AG09319 (cell line): ENCODE measurements at regions not wholly inside any gene's neighbourhood (a gene's known extent, or its start where the extent isn't known, plus 50 kb on each side); places are given as distances from the start of the nearest gene placed in this dataset.

Experiments
- DNase-seq: peaks from one replicate; pipeline ENCODE4 v3.0.0-alpha.2; 2010; ENCODE audit warnings: low read depth; ENCODE audit errors: extremely low read depth
- CTCF ChIP-seq: IDR thresholded peaks from 2 replicates; pipeline ENCODE4 v1.5.1; 2011; ENCODE audit warnings: low read depth, mild to moderate bottlenecking, inconsistent platforms, low read length, moderate library complexity

- no peak for DNase-seq
These were observed 315.8 kb downstream of the CTTN start for GRCh38 chr11:70713988-70714665.

GRCh38 chr11:70715166-70715951 is 317.0 kb downstream of the CTTN start:
- TF ChIP-seq CTCF = no peak
- DNase-seq = no peak

More at GRCh38 chr11:70713988-70714665, 315.8 kb downstream of the CTTN start:
- TF ChIP-seq CTCF = no peak

GRCh38 chr11:70716216-70716615 is 317.9 kb downstream of the CTTN start:
- TF ChIP-seq CTCF = no peak
- no peak for DNase-seq

GRCh38 chr11:70716986-70717775 is 318.9 kb downstream of the CTTN start:
- TF ChIP-seq CTCF = no peak
- no peak for DNase-seq

- TF ChIP-seq CTCF = no peak
- no peak for DNase-seq
These were observed 319.7 kb downstream of the CTTN start for GRCh38 chr11:70717936-70718595.

- no peak for TF ChIP-seq CTCF
- DNase-seq = no peak
These were observed 321.2 kb downstream of the CTTN start for GRCh38 chr11:70719516-70719915.
